Kidney (tissue), 13 donors: ENCODE measurements at regions not wholly inside any gene's neighbourhood (a gene's known extent, or its start where the extent isn't known, plus 50 kb on each side); places are given as distances from the start of the nearest gene placed in this dataset.

Experiments
- DNase-seq, 5 donors: peaks; one replicate each; pipeline ENCODE4 v3.0.0-alpha.2; 2013 to 2020
- FAIRE-seq: peaks from 2 replicates; lab custom pipeline; 2012; peaks lifted over from hg19 to GRCh38; lab: Jason Lieb, UNC
- H3K27ac ChIP-seq, 2 donors: one replicate each; pipeline ENCODE4 v1.7.0; 2013; ENCODE audit warnings: low read depth in 2 of 2, low read length in 2 of 2, inconsistent platforms in 1 of 2
- H3K27me3 ChIP-seq: one replicate; pipeline ENCODE4 v1.7.1; 2013; ENCODE audit warnings: low read length, inconsistent platforms; ENCODE audit not compliant: control insufficient read depth, insufficient read depth
- H3K36me3 ChIP-seq, 3 donors: one replicate each; pipeline versions ENCODE4 v1.7.0 to v1.7.1; 2013; ENCODE audit warnings: low read length in 3 of 3, control low read depth in 1 of 3, inconsistent platforms in 1 of 3; ENCODE audit not compliant: insufficient read depth in 3 of 3, control insufficient read depth in 2 of 3
- H3K4me1 ChIP-seq, 3 donors: one replicate each; pipeline versions ENCODE4 v1.7.0 to v1.7.1; 2013; ENCODE audit warnings: low read length in 3 of 3, inconsistent platforms in 1 of 3, low read depth in 1 of 3; ENCODE audit not compliant: control insufficient read depth in 2 of 3, insufficient read depth in 2 of 3
- H3K4me3 ChIP-seq, 3 donors: one replicate each; pipeline versions ENCODE4 v1.7.0 to v1.8.1; 2013; ENCODE audit warnings: low read length in 3 of 3, control low read depth in 1 of 3, inconsistent platforms in 1 of 3
- H3K9ac ChIP-seq, 3 donors: one replicate each; pipeline versions ENCODE4 v1.7.0 to v1.7.1; 2013; ENCODE audit warnings: low read length in 3 of 3, control low read depth in 1 of 3, inconsistent platforms in 1 of 3
- H3K9me3 ChIP-seq, 3 donors: one replicate each; pipeline versions ENCODE4 v1.7.0 to v1.7.1; 2013; ENCODE audit warnings: low read length in 3 of 3, control low read depth in 1 of 3, inconsistent platforms in 1 of 3; ENCODE audit not compliant: control insufficient read depth in 2 of 3, insufficient read depth in 1 of 3
- CTCF ChIP-seq: IDR thresholded peaks from 3 replicates; pipeline ENCODE4 v1.5.1; 2012; ENCODE audit warnings: mild to moderate bottlenecking, moderate library complexity, borderline replicate concordance; ENCODE audit not compliant: insufficient read depth; ENCODE audit errors: extremely low read depth
- intact Hi-C: fragments of 100-400 bp; cut with DNase I; formaldehyde crosslinking; loops from one replicate; pipeline ENCODE4 v1.11.1; 2022
- donor health status: control.
- donor health status: control.
- donor health status: control.
- donor health status: control.
- donor health status: control.
- donor health status: DM: yes; HTN: yes; CAD: no.
- donor health status: Normal renal cell carcinoma (clear cell type).

GRCh38 chr14:45492876-45493275 is 239.9 kb upstream of the MIS18BP1 start:
- intact Hi-C loops: no loop called here
- Histone ChIP-seq H3K27me3 (no peaks in the 10 kb centered on the region), H3K9ac (no peak overlapping the region), H3K4me1 (no peaks in the 10 kb centered on the region), H3K36me3 (no peaks in the 10 kb centered on the region), H3K9me3 (no peaks in the 10 kb centered on the region), H3K4me3 (no peak overlapping the region), H3K27ac (no peak overlapping the region)
- TF ChIP-seq CTCF: no peak
- FAIRE-seq: no peak
- no peak for DNase-seq

DNA sequence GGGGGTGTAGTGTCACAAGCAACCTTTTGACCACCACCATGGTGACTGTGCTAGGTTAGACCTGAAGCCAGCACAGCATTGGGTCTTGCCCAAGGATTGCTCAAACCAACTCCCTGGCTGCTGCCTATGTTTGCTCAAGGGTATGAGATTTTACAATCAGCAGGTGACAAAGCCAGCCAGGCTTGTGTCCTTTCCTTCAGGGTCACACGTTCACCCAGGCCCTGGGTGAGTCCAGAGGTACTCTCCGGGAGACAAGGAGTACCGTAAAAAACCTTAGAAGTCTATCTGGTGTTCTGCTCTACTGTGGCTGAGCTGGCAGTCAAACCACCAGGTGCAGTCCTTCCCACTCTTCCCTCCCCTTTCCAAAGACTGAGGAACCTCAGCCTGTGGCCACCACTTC is 238.9 kb upstream of the MIS18BP1 start:
- intact Hi-C loops: no loop called here
- TF ChIP-seq CTCF: no peak
- DNase-seq (no peak), FAIRE-seq (no peak)
- Histone ChIP-seq H3K9ac (no peak overlapping the region), H3K27me3 (no peaks in the 10 kb centered on the region), H3K36me3 (no peaks in the 10 kb centered on the region), H3K9me3 (no peaks in the 10 kb centered on the region), H3K4me1 (no peaks in the 10 kb centered on the region), H3K27ac (no peak overlapping the region), H3K4me3 (no peak overlapping the region)

- Histone ChIP-seq H3K36me3 (no peaks in the 10 kb centered on the region), H3K9me3 (no peaks in the 10 kb centered on the region), H3K4me1 (no peaks in the 10 kb centered on the region), H3K4me3 (no peak overlapping the region), H3K9ac (no peak overlapping the region), H3K27ac (no peak overlapping the region), H3K27me3 (no peaks in the 10 kb centered on the region)
- no peak for TF ChIP-seq CTCF
- FAIRE-seq (no peak), DNase-seq (no peak)
- intact Hi-C loops: no loop called here
Measured at GRCh38 chr14:45486599-45486998, 233.6 kb upstream of the MIS18BP1 start.

- no peak overlapping the region for H3K4me3 ChIP-seq
- no peaks in the 10 kb centered on the region for H3K36me3 ChIP-seq
- no peak for FAIRE-seq
- H3K9ac ChIP-seq: no peak overlapping the region
- no peak for TF ChIP-seq CTCF
- H3K27me3 ChIP-seq: no peaks in the 10 kb centered on the region
- H3K4me1 ChIP-seq: no peaks in the 10 kb centered on the region
- no peak overlapping the region for H3K27ac ChIP-seq
- no peak for DNase-seq
- no peaks in the 10 kb centered on the region for H3K9me3 ChIP-seq
- intact Hi-C loops: no loop called here
Measured at GRCh38 chr14:45467023-45467422, 214.0 kb upstream of the MIS18BP1 start.
